ENCODE measurements at regions not wholly inside any gene's neighbourhood (a gene's known extent, or its start where the extent isn't known, plus 50 kb on each side); places are given as distances from the start of the nearest gene placed in this dataset.

DNA sequence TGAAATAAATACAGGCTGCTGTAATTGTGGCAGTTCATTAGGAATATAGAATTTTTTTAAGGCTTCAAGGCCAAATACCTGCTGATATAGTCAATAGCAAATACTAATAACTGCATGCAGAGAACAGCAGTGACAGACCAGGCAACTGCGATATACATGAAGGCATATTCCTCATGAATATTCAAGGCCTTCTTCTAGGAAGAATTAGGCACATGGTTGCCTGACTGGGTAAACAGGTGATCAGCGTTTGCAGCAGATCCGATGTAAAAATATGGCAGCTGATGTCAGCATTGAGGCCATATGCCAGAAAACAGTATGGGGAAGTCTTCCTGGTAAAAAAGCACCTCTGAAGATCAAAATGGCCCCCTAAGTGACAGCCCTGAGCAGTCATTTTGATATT lies 629.7 kb downstream of the UQCRFS1 start:
- Histone ChIP-seq H3K4me3 (no peak overlapping the region), H3K9me3 (no peaks in the 10 kb centered on the region), H3K4me1 (ENCODE audit: insufficient read depth) (no peaks in the 10 kb centered on the region), H3K27me3 (no peaks in the 10 kb centered on the region), H3K36me3 (no peaks in the 10 kb centered on the region), H3K27ac (no peak overlapping the region)
- TF ChIP-seq CTCF (IDR thresholded peaks at IDR 0.05) = no peak
- TF ChIP-seq POLR2A (IDR thresholded peaks at IDR 0.05) = no peak
- TF ChIP-seq EP300 (IDR thresholded peaks at IDR 0.05) = no peak
- intact Hi-C loops (cut with DNase I) = no loop called here
- no peak for DNase-seq
- WGBS, 3 donors = 42 to 57% (median 56%) methylated on average over 3 of the region's 3 CpGs

DNA sequence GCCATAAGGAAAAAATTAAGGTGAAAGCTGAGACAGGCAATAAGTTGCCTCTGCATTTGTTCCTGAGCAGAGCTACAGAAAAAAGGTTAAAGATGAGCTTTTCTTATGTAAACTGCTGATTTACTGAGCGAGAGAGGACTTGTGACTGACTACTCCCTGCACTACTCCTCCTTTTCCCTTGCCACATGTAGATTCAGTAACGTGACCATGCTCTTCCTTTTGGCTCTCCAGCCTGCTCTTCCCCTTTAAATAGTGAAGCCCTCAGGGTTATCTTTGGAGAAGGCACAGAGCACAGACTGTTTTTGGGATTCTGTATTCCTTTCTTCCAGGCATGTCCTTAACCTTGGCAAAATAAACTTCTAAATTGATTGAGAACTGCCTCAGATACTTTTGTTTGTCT lies 630.2 kb downstream of the UQCRFS1 start:
- Histone ChIP-seq H3K27ac (no peak overlapping the region), H3K36me3 (no peaks in the 10 kb centered on the region), H3K4me1 (ENCODE audit: insufficient read depth) (no peaks in the 10 kb centered on the region), H3K27me3 (no peaks in the 10 kb centered on the region), H3K9me3 (no peaks in the 10 kb centered on the region), H3K4me3 (no peak overlapping the region)
- no peak for DNase-seq
- 14 to 32% (median 15%) methylated on average over 2 of the region's 2 CpGs for WGBS, 3 donors
- intact Hi-C loops (cut with DNase I) = no loop called here
- TF ChIP-seq POLR2A (IDR thresholded peaks at IDR 0.05) (no peak), CTCF (IDR thresholded peaks at IDR 0.05) (no peak), EP300 (IDR thresholded peaks at IDR 0.05) (no peak)

DNA sequence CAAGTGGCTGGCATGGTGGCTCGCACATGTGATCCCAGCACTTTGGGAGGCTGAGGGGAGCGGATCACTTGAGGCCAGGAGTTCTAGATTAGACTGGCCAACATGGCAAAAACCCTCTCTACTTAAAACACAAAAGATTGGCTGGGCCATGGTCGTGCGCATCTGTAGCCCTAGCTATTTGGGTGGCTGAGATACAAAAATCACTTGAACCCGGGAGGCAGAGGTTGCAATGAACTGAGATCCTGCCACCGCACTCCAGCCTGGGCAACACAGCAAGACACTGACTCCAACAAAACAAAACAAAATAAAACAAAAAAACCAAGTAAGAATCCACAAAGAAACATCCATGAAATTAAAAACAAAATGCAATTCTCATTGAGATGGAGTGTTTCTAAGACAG lies 630.6 kb downstream of the UQCRFS1 start:
- intact Hi-C loops (cut with DNase I) = no loop called here
- Histone ChIP-seq H3K4me1 (ENCODE audit: insufficient read depth) (no peaks in the 10 kb centered on the region), H3K27ac (no peak overlapping the region), H3K36me3 (no peaks in the 10 kb centered on the region), H3K4me3 (no peak overlapping the region), H3K27me3 (no peaks in the 10 kb centered on the region), H3K9me3 (no peaks in the 10 kb centered on the region)
- DNase-seq = no peak
- TF ChIP-seq CTCF (IDR thresholded peaks at IDR 0.05) (no peak), POLR2A (IDR thresholded peaks at IDR 0.05) (no peak), EP300 (IDR thresholded peaks at IDR 0.05) (no peak)
- 84 to 92% (median 85%) methylated on average over 6 of the region's 6 CpGs for WGBS, 3 donors

- Histone ChIP-seq H3K9me3 (no peaks in the 10 kb centered on the region), H3K4me3 (no peak overlapping the region), H3K36me3 (no peaks in the 10 kb centered on the region), H3K27ac (no peak overlapping the region), H3K4me1 (ENCODE audit: insufficient read depth) (no peaks in the 10 kb centered on the region), H3K27me3 (no peaks in the 10 kb centered on the region)
- intact Hi-C loops (cut with DNase I) = no loop called here
- WGBS, 3 donors = 78 to 81% (median 81%) methylated on average over 4 of the region's 4 CpGs
- no peak for TF ChIP-seq POLR2A (IDR thresholded peaks at IDR 0.05)
- TF ChIP-seq EP300 (IDR thresholded peaks at IDR 0.05) = no peak
- TF ChIP-seq CTCF (IDR thresholded peaks at IDR 0.05) = no peak
- DNase-seq = no peak
These were observed 631.5 kb downstream of the UQCRFS1 start for GRCh38 chr19:28581468-28581770.
